AG09309 (cell line): ENCODE measurements at regions not wholly inside any gene's neighbourhood (a gene's known extent, or its start where the extent isn't known, plus 50 kb on each side); places are given as distances from the start of the nearest gene placed in this dataset.

ENCODE experiments used
- DNase-seq: peaks from one replicate; pipeline ENCODE4 v3.0.0-alpha.2; 2010; ENCODE audit warnings: low read depth
- H3K4me3 ChIP-seq: 2 replicates; pipeline ENCODE4 v1.5.1; 2011; ENCODE audit warnings: mild to moderate bottlenecking, low read depth, low read length, moderate library complexity; ENCODE audit not compliant: control insufficient read depth
- CTCF ChIP-seq: IDR thresholded peaks from 2 replicates; pipeline ENCODE4 v1.5.1; 2011; ENCODE audit warnings: mild to moderate bottlenecking, low read depth, low read length, inconsistent platforms; ENCODE audit not compliant: insufficient read depth, control insufficient read depth; ENCODE audit errors: missing control alignments

DNA sequence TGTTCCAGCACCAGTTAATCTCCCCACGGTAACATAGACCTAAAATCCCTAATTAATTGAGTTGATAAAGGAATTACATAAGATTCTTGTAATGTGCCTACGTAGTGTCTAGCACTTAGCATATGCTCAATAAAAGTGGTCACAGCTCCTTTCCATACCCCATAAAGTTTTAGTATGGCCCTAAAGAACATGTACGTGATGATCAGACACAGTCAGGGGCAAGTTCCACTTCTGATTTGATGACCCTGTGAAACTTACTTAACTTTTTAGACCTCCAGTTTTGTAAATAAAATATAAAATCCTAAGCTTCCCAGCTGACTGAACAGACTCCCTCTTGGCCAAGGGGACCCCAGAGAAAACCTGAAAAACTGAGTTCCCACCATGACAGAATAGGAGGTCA is 391.3 kb upstream of the ERCC4 start:
- no peak for TF ChIP-seq CTCF
- no peak overlapping the region for H3K4me3 ChIP-seq
- DNase-seq, result no peak

GRCh38 chr16:13529193-13529982 is 390.6 kb upstream of the ERCC4 start:
- TF ChIP-seq CTCF, result no peak
- H3K4me3 ChIP-seq, result no peak overlapping the region
- no peak for DNase-seq

- no peak for DNase-seq
- H3K4me3 ChIP-seq, result no peak overlapping the region
- TF ChIP-seq CTCF, result no peak
These were observed 379.2 kb upstream of the ERCC4 start for GRCh38 chr16:13540771-13541170.

DNA sequence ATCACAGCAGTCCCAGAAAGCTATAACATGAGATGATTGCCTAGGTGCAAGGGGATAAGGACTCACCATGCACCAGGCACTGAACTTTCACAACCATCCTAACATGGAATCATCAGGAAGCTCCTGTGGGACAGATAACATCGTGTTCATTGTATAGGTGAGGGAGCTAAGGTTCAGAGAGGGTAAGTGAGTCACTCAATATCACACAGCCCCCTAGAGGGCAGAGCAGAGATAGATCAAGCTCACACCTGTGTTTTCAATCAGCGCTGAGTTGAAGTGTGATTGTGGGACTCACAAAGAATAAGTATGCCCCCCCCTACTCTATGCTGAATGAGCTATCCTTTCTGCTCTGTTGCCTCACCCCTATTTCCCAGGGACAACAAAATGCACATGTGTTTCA is 377.7 kb upstream of the ERCC4 start:
- DNase-seq, result no peak
- no peak overlapping the region for H3K4me3 ChIP-seq
- no peak for TF ChIP-seq CTCF

DNA sequence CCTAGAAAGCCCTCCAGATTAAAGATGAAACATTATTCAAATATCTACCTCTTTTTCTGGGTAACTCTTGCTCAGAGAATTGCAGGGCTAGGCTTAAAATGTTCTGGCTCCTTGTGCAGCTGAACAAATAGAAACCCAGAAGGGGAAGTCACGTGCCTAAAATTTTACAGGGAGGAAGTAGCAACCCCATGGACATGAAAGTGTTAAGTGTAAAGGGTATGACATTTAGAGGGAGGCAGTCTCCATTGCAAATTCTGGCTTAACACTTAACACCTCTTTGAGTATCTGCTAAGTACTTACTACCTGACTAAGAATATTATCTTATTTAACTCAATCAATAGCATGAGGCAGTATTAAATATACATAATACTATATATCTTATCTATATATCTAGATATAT is 376.1 kb upstream of the ERCC4 start:
- TF ChIP-seq CTCF, result no peak
- DNase-seq, result no peak

GRCh38 chr16:13545271-13545670 is 374.7 kb upstream of the ERCC4 start:
- no peak for TF ChIP-seq CTCF
- no peak for DNase-seq
- H3K4me3 ChIP-seq, result no peak overlapping the region

More for the DNA sequence above, 376.1 kb upstream of the ERCC4 start:
- no peak overlapping the region for H3K4me3 ChIP-seq
